ENCODE measurements at regions not wholly inside any gene's neighbourhood (a gene's known extent, or its start where the extent isn't known, plus 50 kb on each side); places are given as distances from the start of the nearest gene placed in this dataset.
"Not testable (repeated sequence)": the region's sequence is repeated elsewhere in the genome, so short reads cannot be mapped to it uniquely, and the experiment has no call there.

- not testable (repeated sequence) for DNase-seq (ENCODE audit: low read depth)
Observed at GRCh38 chrX:71822314-71822713, 59.2 kb downstream of the CXorf49B start.

GRCh38 chrX:71823391-71824057 is 60.4 kb downstream of the CXorf49B start:
- no peak for DNase-seq (ENCODE audit: low read depth)

GRCh38 chrX:71828086-71828485 is 64.9 kb downstream of the CXorf49B start:
- DNase-seq (ENCODE audit: low read depth): no peak

GRCh38 chrX:71838092-71838491 is 72.6 kb upstream of the NHSL2 start:
- DNase-seq (ENCODE audit: low read depth): not testable (repeated sequence)

GRCh38 chrX:71846429-71846828 is 64.2 kb upstream of the NHSL2 start:
- DNase-seq (ENCODE audit: low read depth): peak; percentile 62

- no peak for DNase-seq (ENCODE audit: low read depth)
Observed at GRCh38 chrX:71852182-71852581, 58.5 kb upstream of the NHSL2 start.

GRCh38 chrX:71859637-71860036 is 51.0 kb upstream of the NHSL2 start:
- peak; percentile 32 for DNase-seq (ENCODE audit: low read depth)
